ACC112 (cell line): ENCODE measurements at regions not wholly inside any gene's neighbourhood (a gene's known extent, or its start where the extent isn't known, plus 50 kb on each side); places are given as distances from the start of the nearest gene placed in this dataset.

Experiments
- H2AFZ ChIP-seq: fragments of 200-600 bp; sonication (generic); one replicate; pipeline ENCODE4 v1.6.0; 2017; ENCODE audit warnings: antibody characterized with exemption, low read length; ENCODE audit not compliant: unreplicated experiment
- H3K27ac ChIP-seq: fragments of 200-600 bp; sonication (generic); 2 replicates; pipeline ENCODE4 v1.5.1; 2014; ENCODE audit warnings: low read depth, mild to moderate bottlenecking, antibody characterized with exemption, low read length, moderate library complexity
- H3K27me3 ChIP-seq: fragments of 200-600 bp; sonication (generic); 2 replicates; pipeline ENCODE4 v1.6.1; 2014; ENCODE audit warnings: mild to moderate bottlenecking, antibody characterized with exemption, low read length, moderate library complexity, mixed read lengths; ENCODE audit not compliant: insufficient read depth
- H3K36me3 ChIP-seq: fragments of 200-600 bp; sonication (generic); 2 replicates; pipeline ENCODE4 v1.6.1; 2016; ENCODE audit warnings: mild to moderate bottlenecking, antibody characterized with exemption, low read length, moderate library complexity, mixed read lengths; ENCODE audit not compliant: insufficient read depth
- H3K4me1 ChIP-seq: fragments of 200-600 bp; sonication (generic); one replicate; pipeline ENCODE4 v1.6.1; 2016; ENCODE audit warnings: low read length, mixed read lengths; ENCODE audit not compliant: insufficient read depth, unreplicated experiment, control insufficient read depth
- H3K4me3 ChIP-seq: fragments of 200-600 bp; sonication (generic); 2 replicates; pipeline ENCODE4 v1.5.1; 2014; ENCODE audit warnings: mild to moderate bottlenecking, low read depth, low read length
- H3K79me2 ChIP-seq: fragments of 200-600 bp; sonication (generic); one replicate; pipeline ENCODE4 v1.6.0; 2016; ENCODE audit warnings: low read length; ENCODE audit not compliant: control insufficient read depth, unreplicated experiment, insufficient read depth

- H3K4me1 ChIP-seq: peaks cover 47% of the 10 kb centered on the region
- H2AFZ ChIP-seq: peak overlapping the region; percentile 55
Observed at GRCh38 chr2:150625741-150626140, 138.3 kb upstream of the RND3 start.

GRCh38 chr2:150625303-150625702, 137.8 kb upstream of the RND3 start:
- H3K4me3 ChIP-seq: no peak overlapping the region
- H3K36me3 ChIP-seq: no peaks in the 10 kb centered on the region
- H3K79me2 ChIP-seq: no peaks in the 10 kb centered on the region
- H2AFZ ChIP-seq: no peak overlapping the region
- H3K4me1 ChIP-seq: peaks cover 51% of the 10 kb centered on the region
- H3K27ac ChIP-seq: peak overlapping the region; percentile 68
- no peaks in the 10 kb centered on the region for H3K27me3 ChIP-seq

More at GRCh38 chr2:150625741-150626140, 138.3 kb upstream of the RND3 start:
- H3K27me3 ChIP-seq: no peaks in the 10 kb centered on the region
- no peak overlapping the region for H3K4me3 ChIP-seq
- H3K27ac ChIP-seq: peak overlapping the region; percentile 68
- H3K36me3 ChIP-seq: no peaks in the 10 kb centered on the region
- no peaks in the 10 kb centered on the region for H3K79me2 ChIP-seq

GRCh38 chr2:150624001-150624401, 136.5 kb upstream of the RND3 start:
- Histone ChIP-seq H3K4me1 (peaks cover 60% of the 10 kb centered on the region), H3K36me3 (no peaks in the 10 kb centered on the region), H3K27ac (peak overlapping the region; percentile 68; the same call in 1 of the 2 replicates), H2AFZ (no peak overlapping the region), H3K79me2 (no peaks in the 10 kb centered on the region), H3K4me3 (no peak overlapping the region), H3K27me3 (no peaks in the 10 kb centered on the region)

- Histone ChIP-seq H3K4me3 (peak overlapping the region; percentile 6; the same call in 1 of the 2 replicates), H3K27ac (peak overlapping the region; percentile 94), H3K27me3 (no peaks in the 10 kb centered on the region), H2AFZ (peak overlapping the region; percentile 78), H3K4me1 (peaks cover 66% of the 10 kb centered on the region), H3K79me2 (no peaks in the 10 kb centered on the region), H3K36me3 (no peaks in the 10 kb centered on the region)
Observed at GRCh38 chr2:150621526-150622213, 134.2 kb upstream of the RND3 start.

- no peaks in the 10 kb centered on the region for H3K27me3 ChIP-seq
- peak overlapping the region; percentile 41 for H2AFZ ChIP-seq
- no peaks in the 10 kb centered on the region for H3K79me2 ChIP-seq
- H3K36me3 ChIP-seq: no peaks in the 10 kb centered on the region
- H3K4me3 ChIP-seq: peak overlapping the region; percentile 3; the same call in 1 of the 2 replicates
- H3K4me1 ChIP-seq: peaks cover 61% of the 10 kb centered on the region
- peak overlapping the region; percentile 94 for H3K27ac ChIP-seq
Observed at GRCh38 chr2:150620855-150621254, 133.4 kb upstream of the RND3 start.

- peak overlapping the region; percentile 94 for H3K27ac ChIP-seq
- H3K4me1 ChIP-seq: peaks cover 59% of the 10 kb centered on the region
- H3K4me3 ChIP-seq: peak overlapping the region; percentile 3; the same call in 1 of the 2 replicates
Observed at GRCh38 chr2:150620416-150620815, 132.9 kb upstream of the RND3 start.

GRCh38 chr2:150619607-150620330, 132.3 kb upstream of the RND3 start:
- Histone ChIP-seq H3K36me3 (no peaks in the 10 kb centered on the region), H3K4me1 (peaks cover 52% of the 10 kb centered on the region), H3K27ac (peak overlapping the region; percentile 94), H2AFZ (no peak overlapping the region), H3K27me3 (no peaks in the 10 kb centered on the region), H3K79me2 (no peaks in the 10 kb centered on the region), H3K4me3 (peak overlapping the region; percentile 43; the same call in 1 of the 2 replicates)

More at GRCh38 chr2:150620416-150620815, 132.9 kb upstream of the RND3 start:
- Histone ChIP-seq H3K79me2 (no peaks in the 10 kb centered on the region), H3K27me3 (no peaks in the 10 kb centered on the region), H2AFZ (no peak overlapping the region), H3K36me3 (no peaks in the 10 kb centered on the region)

- H2AFZ ChIP-seq: no peak overlapping the region
- no peaks in the 10 kb centered on the region for H3K79me2 ChIP-seq
- H3K27ac ChIP-seq: no peak overlapping the region
- H3K4me3 ChIP-seq: no peak overlapping the region
- H3K4me1 ChIP-seq: peaks cover 49% of the 10 kb centered on the region
- H3K27me3 ChIP-seq: no peaks in the 10 kb centered on the region
- H3K36me3 ChIP-seq: no peaks in the 10 kb centered on the region
Observed at GRCh38 chr2:150618245-150618895, 130.9 kb upstream of the RND3 start.

- H3K36me3 ChIP-seq: no peaks in the 10 kb centered on the region
- H3K4me1 ChIP-seq: peaks cover 54% of the 10 kb centered on the region
- no peaks in the 10 kb centered on the region for H3K79me2 ChIP-seq
- H3K27me3 ChIP-seq: no peaks in the 10 kb centered on the region
- H2AFZ ChIP-seq: no peak overlapping the region
- no peak overlapping the region for H3K4me3 ChIP-seq
- H3K27ac ChIP-seq: no peak overlapping the region
Observed at GRCh38 chr2:150617351-150617978, 130.0 kb upstream of the RND3 start.

GRCh38 chr2:150612957-150613710, 125.7 kb upstream of the RND3 start:
- Histone ChIP-seq H3K4me1 (peaks cover 44% of the 10 kb centered on the region), H3K27ac (no peak overlapping the region), H2AFZ (no peak overlapping the region), H3K36me3 (no peaks in the 10 kb centered on the region), H3K79me2 (no peaks in the 10 kb centered on the region), H3K27me3 (no peaks in the 10 kb centered on the region), H3K4me3 (no peak overlapping the region)
